K562 (cell line): ENCODE measurements at regions not wholly inside any gene's neighbourhood (a gene's known extent, or its start where the extent isn't known, plus 50 kb on each side); places are given as distances from the start of the nearest gene placed in this dataset.

Experiments used
- ATAC-seq: fragments of 200-7000 bp; cut with Tn5 transposase; 3 replicates; pipeline ENCODE4 v1.9.1; 2020; ENCODE audit warnings: moderate library complexity
- BruUV-seq: library from RNA; stranded (reverse); fragments of 400-500 nt; replicated peaks from 2 replicates; lab custom pipeline; 2021; lab: Mats Ljungman, UMichigan
- CTCF ChIA-PET: fragments of 300-600 bp; formaldehyde crosslinking; extraction: SDS; loops from one replicate; lab custom pipeline; 2021; ENCODE audit warnings: low intra/inter-chr PET ratio; lab: Yijun Ruan, JAX
- POLR2A ChIA-PET: fragments of 300-600, 350-650 bp; sonication (Branson Sonifier 250); formaldehyde crosslinking; extraction: SDS; loops from one replicate; lab custom pipeline; 2021; ENCODE audit warnings: antibody characterized with exemption, inconsistent platforms; lab: Yijun Ruan, JAX
- DNase-seq, 4 experiments: peaks; one replicate each; pipeline versions ENCODE4 v3.0.0 to v3.0.0-alpha.2; 2011 to 2018; ENCODE audit warnings: low spot score in 3 of 4, mixed read lengths in 3 of 4; ENCODE audit errors: extremely low read depth in 1 of 4
- FAIRE-seq: peaks from 2 replicates; lab custom pipeline; 2011; peaks lifted over from hg19 to GRCh38; lab: Jason Lieb, UNC
- H2AFZ ChIP-seq: 2 replicates; pipeline ENCODE4 v1.6.0; 2011; ENCODE audit warnings: low read depth, low read length, control low read depth, inconsistent platforms
- H3K27ac ChIP-seq: fragments of 200-600 bp; 3 replicates; pipeline ENCODE4 v1.8.0; 2011; ENCODE audit warnings: low read depth, mild to moderate bottlenecking, control low read depth, inconsistent platforms, low read length, moderate library complexity, mixed read lengths; ENCODE audit errors: extremely low read depth
- H3K27me3 ChIP-seq, 2 experiments: fragments of 300-600 bp in 1 of 2; 2 replicates in 1 of 2; 3 replicates in 1 of 2; pipeline versions ENCODE4 v1.6.0 to v1.8.0; 2011; ENCODE audit warnings: inconsistent platforms in 2 of 2, low read length in 2 of 2, mild to moderate bottlenecking in 1 of 2, mixed read lengths in 1 of 2, moderate library complexity in 1 of 2; ENCODE audit not compliant: control insufficient read depth in 2 of 2, insufficient read depth in 2 of 2
- H3K36me3 ChIP-seq: fragments of 300-600 bp; 3 replicates; pipeline ENCODE4 v1.8.0; 2011; ENCODE audit warnings: mild to moderate bottlenecking, low read length, inconsistent platforms; ENCODE audit not compliant: control insufficient read depth, insufficient read depth
- H3K4me1 ChIP-seq, 2 experiments: fragments of 200-600 bp in 1 of 2; replicated peaks in 1 of 2; 2 replicates in 1 of 2; 3 replicates in 1 of 2; pipeline versions ENCODE4 v1.5.1 to v1.8.0; 2011; ENCODE audit warnings: inconsistent platforms in 2 of 2, low read length in 2 of 2, mild to moderate bottlenecking in 1 of 2, mixed read lengths in 1 of 2, moderate library complexity in 1 of 2; ENCODE audit not compliant: control insufficient read depth in 2 of 2, insufficient read depth in 2 of 2
- H3K4me2 ChIP-seq: 2 replicates; pipeline ENCODE4 v1.6.1; 2011; ENCODE audit warnings: low read length, control low read depth, inconsistent platforms, mixed read lengths; ENCODE audit not compliant: insufficient read depth
- H3K4me3 ChIP-seq: fragments of 200-600 bp; sonication (generic), shearing (Covaris generic); 2 replicates; pipeline ENCODE4 v1.5.1; 2016; ENCODE audit warnings: control low read depth, inconsistent platforms
- H3K79me2 ChIP-seq: fragments of 200-600 bp; 3 replicates; pipeline ENCODE4 v1.8.0; 2011; ENCODE audit warnings: low read length, inconsistent platforms; ENCODE audit not compliant: control insufficient read depth, insufficient read depth
- H3K9ac ChIP-seq, 2 experiments: 2 replicates each; pipeline versions ENCODE4 v1.6.0 to v1.6.1; 2011; ENCODE audit warnings: low read depth in 2 of 2, low read length in 2 of 2, control low read depth in 1 of 2, inconsistent platforms in 1 of 2, mild to moderate bottlenecking in 1 of 2, mixed read lengths in 1 of 2; ENCODE audit not compliant: insufficient read depth in 1 of 2
- H3K9me1 ChIP-seq: one replicate; pipeline ENCODE4 v1.6.0; 2011; ENCODE audit warnings: inconsistent platforms, mild to moderate bottlenecking, low read length, moderate library complexity; ENCODE audit not compliant: control insufficient read depth, insufficient read depth
- H3K9me3 ChIP-seq: replicated peaks from 2 replicates; pipeline ENCODE4 v1.5.1; 2011; ENCODE audit warnings: low read depth, low read length, inconsistent platforms; ENCODE audit not compliant: control insufficient read depth, insufficient read depth
- H4K20me1 ChIP-seq: replicated peaks from 2 replicates; pipeline ENCODE4 v1.6.1; 2011; ENCODE audit warnings: low read length, inconsistent platforms, mixed read lengths; ENCODE audit not compliant: control insufficient read depth, insufficient read depth
- C11orf30 ChIP-seq: fragments of 450-650 bp; IDR thresholded peaks from 2 replicates; pipeline ENCODE4 v1.6.1; 2016; ENCODE audit warnings: low read depth, mild to moderate bottlenecking
- CBFA2T2 ChIP-seq: fragments of 450-650 bp; conservative IDR thresholded peaks from 2 replicates; pipeline ENCODE4 v1.6.1; 2017; ENCODE audit warnings: mild to moderate bottlenecking
- CBFA2T3 ChIP-seq: fragments of 450-650 bp; IDR thresholded peaks from 2 replicates; pipeline ENCODE4 v1.6.1; 2017
- CBFB ChIP-seq: sonication (generic); formaldehyde crosslinking; IDR thresholded peaks from 2 replicates; pipeline ENCODE4 v1.4.0; 2020; ENCODE audit warnings: mild to moderate bottlenecking, missing genetic modification reagents
- CREM ChIP-seq: IDR thresholded peaks from 2 replicates; pipeline ENCODE4 v1.6.1; 2014; ENCODE audit warnings: antibody characterized with exemption, low read depth
- EGR1 ChIP-seq: fragments of 450-650 bp; conservative IDR thresholded peaks from 2 replicates; pipeline ENCODE4 v1.6.1; 2017; ENCODE audit warnings: mild to moderate bottlenecking
- FIP1L1 ChIP-seq: fragments of 200-400 bp; formaldehyde crosslinking; IDR thresholded peaks from 2 replicates; pipeline ENCODE4 v1.6.1; 2018; ENCODE audit warnings: mild to moderate bottlenecking, low read depth, low read length; ENCODE audit not compliant: poor library complexity, severe bottlenecking
- JUND ChIP-seq, 2 experiments: IDR thresholded peaks; 2 replicates in 1 of 2; 3 replicates in 1 of 2; pipeline ENCODE4 v1.6.1; 2011; ENCODE audit warnings: borderline replicate concordance in 2 of 2, low read depth in 2 of 2, low read length in 2 of 2, improper control_type of control experiment in 1 of 2, missing biosample characterization in 1 of 2, missing genetic modification characterization in 1 of 2, missing genetic modification reagents in 1 of 2
- LARP7 ChIP-seq: fragments of 450-650 bp; IDR thresholded peaks from 2 replicates; pipeline ENCODE4 v1.6.1; 2016
- MCM7 ChIP-seq, 2 experiments: fragments of 450-650 bp; IDR thresholded peaks; 2 replicates each; pipeline ENCODE4 v1.6.1; 2016 to 2018
- NFE2 ChIP-seq: IDR thresholded peaks from 2 replicates; pipeline ENCODE4 v1.6.1; 2014; ENCODE audit warnings: antibody characterized with exemption, low read depth
- NFE2L1 ChIP-seq: fragments of 450-650 bp; IDR thresholded peaks from 2 replicates; pipeline ENCODE4 v1.6.1; 2016; ENCODE audit warnings: missing genetic modification characterization, low read depth, mild to moderate bottlenecking, missing compliant biosample characterization, moderate library complexity, borderline replicate concordance
- PHF21A ChIP-seq: fragments of 450-650 bp; IDR thresholded peaks from 2 replicates; pipeline ENCODE4 v1.6.1; 2017; ENCODE audit warnings: low read depth, borderline replicate concordance
- PYGO2 ChIP-seq: fragments of 450-650 bp; IDR thresholded peaks from 2 replicates; pipeline ENCODE4 v1.6.1; 2016; ENCODE audit warnings: mild to moderate bottlenecking, missing genetic modification characterization, moderate library complexity, missing compliant biosample characterization
- SIN3B ChIP-seq: fragments of 450-650 bp; IDR thresholded peaks from 2 replicates; pipeline ENCODE4 v1.6.1; 2017; ENCODE audit warnings: low read depth, mild to moderate bottlenecking, moderate library complexity
- TAF9B ChIP-seq: fragments of 450-650 bp; IDR thresholded peaks from 2 replicates; pipeline ENCODE4 v1.6.1; 2018; ENCODE audit warnings: mild to moderate bottlenecking; ENCODE audit not compliant: partially characterized antibody
- ZNF146 ChIP-seq: IDR thresholded peaks from one replicate; pipeline ENCODE4 v1.6.1; 2018; ENCODE audit warnings: missing compliant biosample characterization; ENCODE audit not compliant: unreplicated experiment
- WGBS: fragments of 100-300 bp; shearing (Covaris generic); methylation state at CpG from one replicate; pipeline ENCODE4 v1.1.6; 2016; ENCODE audit warnings: low coverage, mixed read lengths; ENCODE audit not compliant: insufficient coverage; ENCODE audit errors: missing lambda C conversion rate; 5-methylcytosine and 5-hydroxymethylcytosine counted together
- in situ Hi-C: fragments of 300-500 bp; cut with MboI; formaldehyde crosslinking; loops from 4 replicates; pipeline ENCODE4 v1.15.0; 2018; ENCODE audit warnings: inconsistent platforms, mixed read lengths
- intact Hi-C: fragments of 100-400 bp; cut with micrococcal nuclease; formaldehyde crosslinking; loops from 2 replicates; pipeline ENCODE4 v1.14.2; 2022
- TF ChIP-seq, protein P1 (sequence below): fragments of 450-650 bp; IDR thresholded peaks from 2 replicates; pipeline ENCODE4 v1.6.1; 2017; ENCODE audit warnings: antibody characterized with exemption
- TF ChIP-seq, protein P2 (sequence below): sonication (generic); IDR thresholded peaks from 2 replicates; pipeline ENCODE4 v1.6.1; 2016
- TF ChIP-seq, protein P3 (sequence below), 2 experiments: fragments of 450-650 bp in 1 of 2; sonication (generic) in 1 of 2; formaldehyde crosslinking; conservative IDR thresholded peaks; 2 replicates each; pipeline versions ENCODE4 v1.4.0 to v1.8.1; 2020 to 2022; ENCODE audit warnings: mild to moderate bottlenecking in 1 of 2, missing genetic modification reagents in 1 of 2

DNA sequence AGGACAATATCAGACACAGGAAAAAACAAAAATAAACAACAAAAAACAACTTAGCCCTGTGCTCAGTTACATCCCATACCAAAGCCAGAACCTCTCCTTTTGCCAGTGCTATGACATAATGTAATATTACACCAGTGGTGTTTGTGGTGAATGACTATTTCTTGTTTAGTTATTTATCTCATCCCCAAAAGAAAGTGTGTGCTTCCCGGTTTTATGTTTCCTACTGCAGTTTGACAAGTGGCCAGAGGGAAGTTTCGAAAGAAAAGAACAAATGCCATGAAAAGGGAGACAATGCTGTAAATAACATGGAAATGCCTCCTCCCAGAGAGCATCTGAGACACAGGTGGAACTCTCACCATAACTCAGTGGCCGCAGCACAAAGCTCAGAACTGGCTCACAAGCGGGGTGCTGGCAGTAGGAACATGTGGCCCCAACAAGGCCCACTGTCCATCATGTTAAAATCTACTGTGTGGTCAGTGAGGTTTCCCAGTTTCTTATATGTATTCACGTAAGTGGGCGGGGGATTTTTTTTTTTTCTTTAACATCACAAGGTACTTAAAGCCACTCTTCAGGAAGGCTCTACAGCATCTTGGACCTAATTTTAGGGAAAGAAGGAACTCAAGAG, 158.2 kb downstream of the BARHL2 start (continued):
- TF ChIP-seq, protein P1, sequence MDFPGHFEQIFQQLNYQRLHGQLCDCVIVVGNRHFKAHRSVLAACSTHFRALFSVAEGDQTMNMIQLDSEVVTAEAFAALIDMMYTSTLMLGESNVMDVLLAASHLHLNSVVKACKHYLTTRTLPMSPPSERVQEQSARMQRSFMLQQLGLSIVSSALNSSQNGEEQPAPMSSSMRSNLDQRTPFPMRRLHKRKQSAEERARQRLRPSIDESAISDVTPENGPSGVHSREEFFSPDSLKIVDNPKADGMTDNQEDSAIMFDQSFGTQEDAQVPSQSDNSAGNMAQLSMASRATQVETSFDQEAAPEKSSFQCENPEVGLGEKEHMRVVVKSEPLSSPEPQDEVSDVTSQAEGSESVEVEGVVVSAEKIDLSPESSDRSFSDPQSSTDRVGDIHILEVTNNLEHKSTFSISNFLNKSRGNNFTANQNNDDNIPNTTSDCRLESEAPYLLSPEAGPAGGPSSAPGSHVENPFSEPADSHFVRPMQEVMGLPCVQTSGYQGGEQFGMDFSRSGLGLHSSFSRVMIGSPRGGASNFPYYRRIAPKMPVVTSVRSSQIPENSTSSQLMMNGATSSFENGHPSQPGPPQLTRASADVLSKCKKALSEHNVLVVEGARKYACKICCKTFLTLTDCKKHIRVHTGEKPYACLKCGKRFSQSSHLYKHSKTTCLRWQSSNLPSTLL: no peak
- no peak for TF ChIP-seq ZNF146
- TF ChIP-seq MCM7 (IDR thresholded peaks at IDR 0.05): no peak
- TF ChIP-seq PYGO2 (tag): no peak
- no peak for TF ChIP-seq SIN3B
- no peak for TF ChIP-seq LARP7
- no peak for TF ChIP-seq CBFB (CRISPR knock-in tag)
- TF ChIP-seq TAF9B: no peak

DNA sequence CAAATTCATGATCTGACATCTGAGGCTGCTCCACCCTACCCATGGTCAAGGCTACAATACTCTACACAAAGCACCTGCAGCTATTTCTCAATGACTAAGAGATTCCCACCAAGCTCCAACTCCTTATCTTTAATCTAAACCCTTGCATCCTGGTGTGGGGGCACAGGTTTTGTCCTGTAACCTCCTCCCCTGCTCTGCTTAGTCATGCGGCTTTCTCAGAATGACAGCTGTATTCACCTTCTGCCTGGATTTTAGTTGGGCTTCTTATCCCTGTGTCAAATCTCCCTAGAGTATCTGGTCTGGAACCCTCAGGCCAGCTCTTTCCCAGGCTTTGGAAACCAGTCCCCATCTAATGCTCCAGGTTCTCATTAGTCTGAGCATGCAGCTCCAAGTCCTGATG, 159.0 kb downstream of the BARHL2 start:
- Histone ChIP-seq H3K27me3 (no peaks in the 10 kb centered on the region), H3K9me3 (no peaks in the 10 kb centered on the region), H4K20me1 (no peaks in the 10 kb centered on the region), H3K4me1 (peaks cover 0 to 7% of the 10 kb centered on the region in 2 experiments; a peak in 2 of 5 replicates), H3K36me3 (no peaks in the 10 kb centered on the region), H3K4me2 (no peak overlapping the region), H3K27ac (no peak overlapping the region), H3K4me3 (no peak overlapping the region), H3K9me1 (no peaks in the 10 kb centered on the region), H2AFZ (no peak overlapping the region), H3K79me2 (no peaks in the 10 kb centered on the region), H3K9ac (no peak overlapping the region)
- no peak for ATAC-seq
- FAIRE-seq: no peak
- ChIA-PET POLR2A (no interaction called here), CTCF (no interaction called here)
- 0% methylated on average over 1 of the region's 1 CpG for WGBS
- BruUV-seq: no TSS peak
- in situ Hi-C loops: no loop called here
- intact Hi-C loops: no loop called here
- DNase-seq: peak; percentile 11 to 31 (median 18)
- TF ChIP-seq CREM: no peak
- 0 out of 2 replicates have a peak, but pooled peaks have one; percentile 5 for TF ChIP-seq C11orf30
- TF ChIP-seq CBFA2T2: 0 out of 2 replicates have a peak, but pooled peaks have one; percentile 6
- peak; percentile 74 for TF ChIP-seq NFE2
- no peak for TF ChIP-seq NFE2L1 (tag)
- TF ChIP-seq PHF21A: no peak
- TF ChIP-seq, protein P2, sequence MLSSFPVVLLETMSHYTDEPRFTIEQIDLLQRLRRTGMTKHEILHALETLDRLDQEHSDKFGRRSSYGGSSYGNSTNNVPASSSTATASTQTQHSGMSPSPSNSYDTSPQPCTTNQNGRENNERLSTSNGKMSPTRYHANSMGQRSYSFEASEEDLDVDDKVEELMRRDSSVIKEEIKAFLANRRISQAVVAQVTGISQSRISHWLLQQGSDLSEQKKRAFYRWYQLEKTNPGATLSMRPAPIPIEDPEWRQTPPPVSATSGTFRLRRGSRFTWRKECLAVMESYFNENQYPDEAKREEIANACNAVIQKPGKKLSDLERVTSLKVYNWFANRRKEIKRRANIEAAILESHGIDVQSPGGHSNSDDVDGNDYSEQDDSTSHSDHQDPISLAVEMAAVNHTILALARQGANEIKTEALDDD: peak; percentile 23; the same call in 1 of the 2 replicates
- TF ChIP-seq, protein P3, sequence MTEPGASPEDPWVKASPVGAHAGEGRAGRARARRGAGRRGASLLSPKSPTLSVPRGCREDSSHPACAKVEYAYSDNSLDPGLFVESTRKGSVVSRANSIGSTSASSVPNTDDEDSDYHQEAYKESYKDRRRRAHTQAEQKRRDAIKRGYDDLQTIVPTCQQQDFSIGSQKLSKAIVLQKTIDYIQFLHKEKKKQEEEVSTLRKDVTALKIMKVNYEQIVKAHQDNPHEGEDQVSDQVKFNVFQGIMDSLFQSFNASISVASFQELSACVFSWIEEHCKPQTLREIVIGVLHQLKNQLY (CRISPR knock-in tag; conservative IDR thresholded peaks at IDR 0.05): no peak
- TF ChIP-seq EGR1: 0 out of 2 replicates have a peak, but pooled peaks have one; percentile 15
- peak; percentile 31; the same call in 1 of the 2 replicates for TF ChIP-seq CBFA2T3
- TF ChIP-seq FIP1L1: no peak
- peak; percentile 28; the same call in 1 of the 2 replicates for TF ChIP-seq JUND (IDR thresholded peaks at IDR 0.05; ENCODE audit: borderline replicate concordance, low read depth, low read length)
- TF ChIP-seq JUND (tag; IDR thresholded peaks at IDR 0.05; ENCODE audit: borderline replicate concordance, low read depth, low read length): peak; percentile 24; the same call in 1 of the 3 replicates
